Coronary artery (tissue), 2 donors: ENCODE measurements at regions not wholly inside any gene's neighbourhood (a gene's known extent, or its start where the extent isn't known, plus 50 kb on each side); places are given as distances from the start of the nearest gene placed in this dataset.

Source experiments
- DNase-seq: peaks from one replicate; pipeline ENCODE4 v3.0.0-alpha.2; 2017; ENCODE audit warnings: low spot score
- H3K27ac ChIP-seq, 2 donors: fragments of 200-600 bp; sonication (generic); one replicate each; pipeline ENCODE4 v1.5.1; 2016 to 2019
- H3K4me3 ChIP-seq: fragments of 200-600 bp; sonication (generic); 2 replicates; pipeline ENCODE4 v1.5.1; 2016; ENCODE audit warnings: mild to moderate bottlenecking, moderate library complexity
- TF ChIP-seq, protein P1 (sequence below): fragments of 200-600 bp; sonication (generic); IDR thresholded peaks from one replicate; pipeline ENCODE4 v1.5.1; 2019; ENCODE audit warnings: antibody characterized with exemption

DNA sequence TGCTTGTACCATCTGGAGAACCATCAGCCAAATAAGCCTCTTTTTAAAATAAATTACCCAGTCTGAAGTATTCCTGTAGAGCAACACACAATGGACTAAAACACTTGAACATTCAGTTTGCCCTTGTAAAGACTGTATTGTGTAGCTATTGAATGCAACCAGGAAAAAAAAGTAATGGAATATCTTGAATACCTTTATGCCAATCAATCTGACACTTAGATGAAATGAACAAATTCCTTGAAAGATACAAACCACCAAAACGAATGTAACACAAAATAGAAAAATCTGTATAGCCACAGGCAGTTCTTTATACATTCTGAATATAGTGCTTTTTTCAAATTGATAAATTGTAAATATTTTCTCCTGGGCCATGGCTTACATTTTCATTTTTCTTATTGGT is 63.3 kb upstream of the KCNJ16 start:
- Histone ChIP-seq H3K4me3 (no peak overlapping the region), H3K27ac (no peak overlapping the region)
- TF ChIP-seq, protein P1, sequence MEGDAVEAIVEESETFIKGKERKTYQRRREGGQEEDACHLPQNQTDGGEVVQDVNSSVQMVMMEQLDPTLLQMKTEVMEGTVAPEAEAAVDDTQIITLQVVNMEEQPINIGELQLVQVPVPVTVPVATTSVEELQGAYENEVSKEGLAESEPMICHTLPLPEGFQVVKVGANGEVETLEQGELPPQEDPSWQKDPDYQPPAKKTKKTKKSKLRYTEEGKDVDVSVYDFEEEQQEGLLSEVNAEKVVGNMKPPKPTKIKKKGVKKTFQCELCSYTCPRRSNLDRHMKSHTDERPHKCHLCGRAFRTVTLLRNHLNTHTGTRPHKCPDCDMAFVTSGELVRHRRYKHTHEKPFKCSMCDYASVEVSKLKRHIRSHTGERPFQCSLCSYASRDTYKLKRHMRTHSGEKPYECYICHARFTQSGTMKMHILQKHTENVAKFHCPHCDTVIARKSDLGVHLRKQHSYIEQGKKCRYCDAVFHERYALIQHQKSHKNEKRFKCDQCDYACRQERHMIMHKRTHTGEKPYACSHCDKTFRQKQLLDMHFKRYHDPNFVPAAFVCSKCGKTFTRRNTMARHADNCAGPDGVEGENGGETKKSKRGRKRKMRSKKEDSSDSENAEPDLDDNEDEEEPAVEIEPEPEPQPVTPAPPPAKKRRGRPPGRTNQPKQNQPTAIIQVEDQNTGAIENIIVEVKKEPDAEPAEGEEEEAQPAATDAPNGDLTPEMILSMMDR: no peak
- DNase-seq: no peak

- Histone ChIP-seq H3K4me3 (no peak overlapping the region), H3K27ac (no peak overlapping the region)
- TF ChIP-seq, protein P1: no peak
- no peak for DNase-seq
These were observed 61.1 kb upstream of the KCNJ16 start for GRCh38 chr17:70013911-70014310.

DNA sequence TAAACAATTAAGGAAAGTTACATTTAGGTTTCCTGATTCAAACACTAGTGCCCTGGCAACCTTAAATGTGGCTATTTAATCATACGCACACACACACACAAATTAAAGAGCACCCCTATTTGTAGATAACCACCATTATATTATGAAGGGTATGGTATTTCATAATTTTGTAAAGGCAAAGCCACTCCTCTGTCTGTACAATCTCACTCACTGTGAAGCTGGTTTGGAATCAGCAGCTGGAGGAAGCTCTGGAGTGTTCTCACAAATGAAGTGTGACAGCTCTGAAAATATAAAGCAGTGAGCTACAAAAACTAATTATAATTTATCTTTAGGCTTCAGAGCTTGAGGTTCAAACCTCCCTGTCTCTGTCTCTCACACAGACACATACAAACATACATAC is 57.9 kb upstream of the KCNJ16 start:
- no peak overlapping the region for H3K4me3 ChIP-seq
- TF ChIP-seq, protein P1: no peak
- no peak for DNase-seq
- no peak overlapping the region for H3K27ac ChIP-seq

- no peak overlapping the region for H3K4me3 ChIP-seq
- TF ChIP-seq, protein P1: no peak
- no peak overlapping the region for H3K27ac ChIP-seq
- DNase-seq: no peak
These were observed 57.1 kb upstream of the KCNJ16 start for GRCh38 chr17:70017941-70018340.

- Histone ChIP-seq H3K4me3 (no peak overlapping the region), H3K27ac (no peak overlapping the region)
- DNase-seq: no peak
- TF ChIP-seq, protein P1: no peak
These were observed 53.3 kb upstream of the KCNJ16 start for GRCh38 chr17:70021726-70022125.

GRCh38 chr17:70022175-70022574 is 52.9 kb upstream of the KCNJ16 start:
- H3K27ac ChIP-seq: no peak overlapping the region
- no peak overlapping the region for H3K4me3 ChIP-seq
- DNase-seq: no peak
- TF ChIP-seq, protein P1: no peak

DNA sequence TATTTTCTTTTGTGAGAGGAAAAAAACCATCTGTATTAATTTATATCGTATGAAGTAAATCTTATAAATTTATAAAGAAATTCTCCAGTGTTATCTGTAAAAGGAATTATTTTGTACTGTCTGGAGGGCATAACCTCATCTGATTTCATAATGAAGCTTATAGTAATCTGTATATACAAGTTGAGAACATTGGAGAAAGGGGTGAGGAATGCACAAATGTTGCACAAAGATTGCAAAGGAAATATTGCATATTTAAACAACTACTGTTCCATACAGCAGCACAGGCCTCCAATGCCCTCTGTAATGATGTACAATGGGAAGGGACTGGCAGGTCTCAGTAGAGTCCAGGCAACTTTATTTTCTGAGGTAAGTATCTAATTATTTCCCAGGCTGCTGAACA is 50.8 kb upstream of the KCNJ16 start:
- H3K27ac ChIP-seq: no peak overlapping the region
- TF ChIP-seq, protein P1: no peak

More for the DNA sequence above, 50.8 kb upstream of the KCNJ16 start:
- DNase-seq: no peak
- no peak overlapping the region for H3K4me3 ChIP-seq
